ENCODE measurements at regions not wholly inside any gene's neighbourhood (a gene's known extent, or its start where the extent isn't known, plus 50 kb on each side); places are given as distances from the start of the nearest gene placed in this dataset.

GRCh38 chr4:19707876-19708275, 543.8 kb upstream of the SLIT2 start:
- DNase-seq (ENCODE audit: low spot score) = no peak

- no peak for DNase-seq (ENCODE audit: low spot score)
Observed at GRCh38 chr4:19703391-19703790, 548.3 kb upstream of the SLIT2 start.

- DNase-seq (ENCODE audit: low spot score) = no peak
Observed at GRCh38 chr4:19700992-19701391, 550.7 kb upstream of the SLIT2 start.

GRCh38 chr4:19698961-19699360, 552.7 kb upstream of the SLIT2 start:
- DNase-seq (ENCODE audit: low spot score) = no peak

GRCh38 chr4:19694812-19695211, 556.9 kb upstream of the SLIT2 start:
- no peak for DNase-seq (ENCODE audit: low spot score)

- no peak for DNase-seq (ENCODE audit: low spot score)
Observed at GRCh38 chr4:19693936-19694570, 557.7 kb upstream of the SLIT2 start.

GRCh38 chr4:19689511-19689910, 562.2 kb upstream of the SLIT2 start:
- DNase-seq (ENCODE audit: low spot score) = peak; percentile 71

- DNase-seq (ENCODE audit: low spot score) = no peak
Observed at GRCh38 chr4:19686456-19686855, 565.2 kb upstream of the SLIT2 start.

- DNase-seq (ENCODE audit: low spot score) = no peak
Observed at GRCh38 chr4:19684084-19684483, 567.6 kb upstream of the SLIT2 start.

- no peak for DNase-seq (ENCODE audit: low spot score)
Observed at GRCh38 chr4:19683426-19683825, 568.3 kb upstream of the SLIT2 start.

GRCh38 chr4:19677211-19677610, 574.5 kb upstream of the SLIT2 start:
- no peak for DNase-seq (ENCODE audit: low spot score)

- DNase-seq (ENCODE audit: low spot score) = peak; percentile 52
Observed at GRCh38 chr4:19675172-19675811, 576.4 kb upstream of the SLIT2 start.

GRCh38 chr4:19659101-19659500, 592.6 kb upstream of the SLIT2 start:
- no peak for DNase-seq (ENCODE audit: low spot score)

GRCh38 chr4:19657856-19658255, 593.8 kb upstream of the SLIT2 start:
- DNase-seq (ENCODE audit: low spot score) = no peak

GRCh38 chr4:19655666-19656065, 596.0 kb upstream of the SLIT2 start:
- DNase-seq (ENCODE audit: low spot score) = no peak

GRCh38 chr4:19650903-19651864, 600.5 kb upstream of the SLIT2 start:
- DNase-seq (ENCODE audit: low spot score) = peak; percentile 17

- no peak for DNase-seq (ENCODE audit: low spot score)
Observed at GRCh38 chr4:19645589-19645988, 606.1 kb upstream of the SLIT2 start.

- no peak for DNase-seq (ENCODE audit: low spot score)
Observed at GRCh38 chr4:19636451-19636850, 615.3 kb upstream of the SLIT2 start.

GRCh38 chr4:19631814-19632213, 619.9 kb upstream of the SLIT2 start:
- no peak for DNase-seq (ENCODE audit: low spot score)

GRCh38 chr4:19623866-19624265, 627.8 kb upstream of the SLIT2 start:
- no peak for DNase-seq (ENCODE audit: low spot score)

- DNase-seq (ENCODE audit: low spot score) = no peak
Observed at GRCh38 chr4:19615086-19615689, 636.5 kb upstream of the SLIT2 start.

GRCh38 chr4:19614171-19614570, 637.5 kb upstream of the SLIT2 start:
- DNase-seq (ENCODE audit: low spot score) = no peak
